Endometrium (tissue), 2 donors: ENCODE measurements at regions not wholly inside any gene's neighbourhood (a gene's known extent, or its start where the extent isn't known, plus 50 kb on each side); places are given as distances from the start of the nearest gene placed in this dataset.

ENCODE experiments used
- FAIRE-seq: peaks from 2 replicates; lab custom pipeline; 2012; peaks lifted over from hg19 to GRCh38; lab: Jason Lieb, UNC
- donor health status: control.
- donor health status: control.

DNA sequence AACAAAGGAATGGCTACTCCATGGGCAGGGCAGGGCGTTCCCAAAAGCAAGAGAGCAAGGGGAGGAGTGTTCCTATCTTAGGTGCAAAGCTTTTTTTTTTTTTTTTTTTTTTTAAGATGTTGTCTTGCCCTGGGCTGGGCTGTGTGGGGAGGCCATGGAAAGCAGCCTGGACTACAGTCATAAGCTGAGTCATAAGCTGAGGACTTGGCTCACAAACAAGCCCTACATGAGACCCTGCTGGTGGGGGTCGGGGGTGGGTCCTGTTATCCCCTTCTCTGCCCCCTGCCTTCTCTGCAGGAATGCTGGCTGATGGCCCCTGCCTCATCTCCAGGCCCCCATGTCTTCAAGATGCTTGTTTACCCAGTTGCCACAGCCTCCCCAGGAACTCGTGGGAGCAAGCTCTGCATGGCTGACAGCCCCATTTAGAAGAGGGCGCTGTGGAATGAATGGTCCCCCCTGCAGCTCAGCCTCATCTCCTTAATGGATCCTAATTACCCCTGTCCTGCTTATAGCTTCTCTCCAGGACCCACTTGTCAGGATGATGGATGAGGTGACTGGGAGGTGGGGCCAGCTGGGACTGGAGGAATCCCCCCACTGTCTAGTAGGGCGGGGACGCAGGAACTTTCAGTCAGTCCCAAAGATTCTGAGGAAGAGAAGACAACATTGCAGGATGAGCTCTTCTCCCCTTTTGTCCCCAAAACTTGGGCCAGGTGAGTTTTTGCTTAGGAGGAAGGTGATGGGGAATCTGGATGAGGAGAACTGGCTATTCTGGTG lies 340.8 kb upstream of the PODXL start:
- FAIRE-seq = no peak

- no peak for FAIRE-seq
Observed at GRCh38 chr7:131896165-131896863, 339.9 kb upstream of the PODXL start.

- no peak for FAIRE-seq
Observed at GRCh38 chr7:131895541-131896164, 339.2 kb upstream of the PODXL start.

GRCh38 chr7:131893631-131894340 lies 337.4 kb upstream of the PODXL start:
- no peak for FAIRE-seq

GRCh38 chr7:131890176-131890575 lies 333.7 kb upstream of the PODXL start:
- no peak for FAIRE-seq

DNA sequence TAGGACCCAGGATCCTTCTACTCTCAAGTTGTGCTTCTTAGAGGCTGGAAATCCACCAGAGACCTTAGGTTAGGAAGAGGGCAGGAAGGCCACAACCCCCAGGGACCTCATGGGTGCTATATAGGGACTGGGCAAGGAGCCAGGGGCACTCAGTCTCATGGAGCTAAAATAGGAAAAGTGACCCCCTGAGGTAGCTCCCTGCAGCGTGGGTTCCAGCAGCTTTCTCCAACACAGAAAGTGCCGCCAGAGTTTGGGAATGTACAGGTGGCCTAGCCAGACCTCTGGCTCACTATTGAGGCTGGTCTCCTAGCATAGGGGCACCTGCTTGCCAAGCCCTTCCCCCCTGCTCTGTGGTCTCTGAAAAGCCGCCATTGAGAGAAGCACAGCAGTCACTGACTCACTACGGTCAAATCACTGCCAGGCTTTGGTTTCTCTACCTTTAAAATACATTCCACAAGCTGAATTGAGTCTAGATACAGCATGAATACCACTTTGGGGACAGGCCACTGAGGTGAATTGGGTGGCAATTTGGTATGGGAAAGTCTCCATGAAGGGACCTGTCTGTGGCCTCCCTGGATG lies 333.2 kb upstream of the PODXL start:
- no peak for FAIRE-seq

DNA sequence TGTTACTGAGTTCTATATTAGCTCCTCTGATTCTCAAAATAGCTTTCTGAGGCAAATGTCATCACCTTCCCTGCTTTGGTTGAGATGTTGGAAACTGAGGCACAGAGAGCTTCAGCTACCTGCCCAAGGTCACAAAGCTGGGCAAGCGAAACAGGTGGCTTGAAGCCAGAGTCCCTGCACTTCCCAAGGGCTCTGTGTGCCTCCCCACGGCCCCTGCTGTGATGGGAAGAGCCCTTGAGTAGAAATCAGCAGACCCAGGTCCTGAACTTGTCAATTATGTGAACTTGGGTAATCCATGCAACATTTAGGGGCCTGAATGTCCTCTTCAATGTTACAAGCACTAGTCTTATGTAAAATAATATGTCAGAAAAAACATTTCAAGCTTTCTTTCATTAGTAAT lies 327.3 kb upstream of the PODXL start:
- no peak for FAIRE-seq

DNA sequence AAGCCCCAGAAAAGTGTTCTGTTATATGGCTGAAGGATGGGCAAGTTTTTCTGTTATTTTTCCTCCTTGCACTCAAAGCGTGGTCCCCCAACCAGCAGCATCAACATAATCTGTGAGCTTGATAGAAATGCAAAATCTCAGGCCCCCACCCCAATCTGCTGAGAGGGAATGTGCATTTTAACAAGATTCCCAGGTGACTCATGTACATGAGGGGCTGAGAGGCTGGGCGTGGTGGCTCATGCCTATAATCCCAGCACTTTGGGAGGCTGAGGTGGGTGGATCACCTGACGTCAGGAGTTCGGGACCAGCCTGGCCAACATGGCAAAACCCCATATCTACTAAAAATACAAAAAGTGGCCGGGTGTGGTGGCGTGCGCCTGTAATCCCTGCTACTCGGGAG lies 326.8 kb upstream of the PODXL start:
- FAIRE-seq = no peak

DNA sequence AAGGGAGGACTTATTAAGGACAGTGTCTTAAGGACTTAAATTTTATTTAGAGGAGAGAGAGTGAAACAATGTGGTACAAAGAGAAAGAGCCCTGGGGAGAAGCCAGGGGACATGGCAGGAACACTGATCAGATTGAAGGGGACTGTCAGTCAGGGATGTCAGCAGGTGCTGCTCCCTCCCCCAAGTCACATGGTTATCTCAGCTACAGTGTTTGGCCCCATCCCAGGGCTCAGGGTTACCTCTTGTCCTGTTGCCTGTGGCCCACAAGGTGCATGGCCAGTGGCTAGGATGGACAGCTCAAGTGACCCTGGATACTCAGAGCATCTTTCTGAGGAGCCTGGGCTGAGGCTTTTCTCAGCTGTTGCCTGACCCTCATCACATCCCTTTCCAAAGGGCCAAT lies 325.9 kb upstream of the PODXL start:
- no peak for FAIRE-seq

- FAIRE-seq = no peak
Observed at GRCh38 chr7:131880078-131880477, 323.6 kb upstream of the PODXL start.

DNA sequence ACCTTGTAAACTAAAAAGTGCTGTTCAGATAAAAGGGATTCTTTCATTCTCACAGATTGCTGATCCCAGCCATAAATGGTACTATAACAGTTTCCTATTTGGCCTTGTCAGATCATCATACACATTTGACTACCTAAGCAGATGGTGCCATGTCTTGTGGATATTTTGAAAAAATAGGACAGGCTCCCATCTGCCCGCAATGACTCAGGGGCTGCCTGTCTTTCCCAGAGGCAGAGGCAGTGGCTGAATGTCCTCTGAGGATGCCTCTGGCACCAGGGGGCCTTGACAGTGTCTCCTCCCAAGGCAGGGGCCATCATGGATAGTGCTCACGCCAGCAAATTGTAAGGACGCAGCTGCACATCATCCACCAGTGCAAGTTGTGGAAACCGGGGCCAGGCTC lies 323.0 kb upstream of the PODXL start:
- FAIRE-seq = no peak

DNA sequence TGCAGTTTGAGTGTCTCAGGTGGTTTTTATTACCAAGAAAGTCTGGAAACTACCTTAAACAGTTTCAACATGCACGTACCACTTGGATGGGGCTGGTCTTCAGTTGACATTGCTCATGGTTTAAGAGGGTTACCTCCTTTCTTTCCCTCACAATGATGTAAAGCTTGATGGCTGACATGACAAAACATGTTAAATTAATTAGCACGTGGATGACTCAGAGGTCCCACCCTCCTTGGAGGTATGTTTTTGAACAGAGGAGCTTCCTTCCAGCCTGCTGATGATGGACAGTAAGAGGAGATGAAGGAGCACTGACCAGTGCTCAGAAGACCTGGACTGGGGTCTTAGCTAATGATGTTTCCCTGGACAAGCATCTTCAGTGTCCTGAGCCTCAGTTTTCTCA lies 322.3 kb upstream of the PODXL start:
- FAIRE-seq = no peak

DNA sequence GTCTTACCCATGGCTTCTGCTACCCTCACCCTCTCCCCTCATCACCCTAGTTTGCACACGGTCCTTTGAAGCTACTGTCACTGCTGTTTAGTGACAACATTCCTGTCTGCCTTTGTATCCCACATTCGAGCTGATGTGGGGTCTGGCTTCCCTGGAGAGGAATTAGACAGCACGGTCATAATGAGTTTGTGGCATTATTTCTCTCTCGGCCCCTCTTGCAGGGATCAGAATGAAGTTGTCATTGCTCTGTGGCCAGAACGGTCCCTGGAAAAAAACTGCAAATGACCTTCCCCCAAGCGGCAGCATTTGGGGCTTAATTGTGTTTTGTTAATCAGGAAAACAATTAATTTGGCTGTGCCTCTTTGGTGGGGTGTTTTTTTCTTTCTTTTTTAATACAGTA lies 317.2 kb upstream of the PODXL start:
- no peak for FAIRE-seq

DNA sequence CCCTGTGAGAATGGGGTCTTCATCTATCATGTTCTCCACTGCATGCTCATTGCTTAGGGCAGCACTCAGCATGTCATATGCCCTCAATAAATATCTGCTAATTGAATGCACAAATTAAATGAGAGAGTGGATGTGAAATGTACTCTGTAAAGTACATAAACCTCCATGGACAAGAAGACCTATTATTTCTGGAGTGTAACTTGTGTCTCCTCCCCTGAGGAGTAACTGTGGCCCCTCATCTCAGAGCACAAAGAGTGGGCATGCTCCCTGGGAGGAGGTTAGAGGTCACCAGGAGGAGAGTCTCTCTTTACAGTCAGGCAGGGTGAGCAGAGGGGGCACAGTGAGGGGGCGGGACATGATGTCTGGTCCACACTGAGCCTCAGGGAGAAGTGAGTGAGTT lies 313.6 kb upstream of the PODXL start:
- no peak for FAIRE-seq

DNA sequence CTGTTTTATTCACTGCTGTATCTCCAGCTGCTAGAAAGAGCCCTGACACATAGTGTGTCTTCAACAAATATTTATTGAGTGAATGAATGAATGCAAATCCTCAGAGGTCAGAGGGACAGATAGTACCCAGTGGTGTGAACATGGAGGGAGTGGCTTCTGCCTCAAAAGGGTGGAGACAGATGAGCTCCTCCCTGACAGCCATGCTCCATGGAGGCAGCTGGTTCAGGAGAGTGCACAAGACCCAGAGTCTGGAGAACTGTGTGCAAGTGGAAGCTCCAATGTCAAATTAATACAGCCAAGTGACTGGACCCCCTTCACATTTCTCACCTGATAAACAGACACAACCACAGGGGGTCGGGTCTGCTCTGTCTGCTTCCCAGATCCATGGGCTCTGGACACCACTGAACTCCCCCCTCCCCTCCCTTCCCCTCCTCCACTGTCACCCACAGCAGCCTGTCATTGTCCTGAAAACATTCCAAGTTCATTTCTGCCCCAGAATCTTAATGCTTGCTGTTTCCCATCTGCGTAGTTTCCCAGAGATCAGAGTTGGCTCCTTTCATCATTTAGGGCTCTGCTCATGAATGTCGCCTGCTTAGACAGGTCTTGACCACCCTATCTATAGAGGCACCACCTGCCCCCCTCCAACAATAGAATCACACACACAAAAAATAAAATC lies 312.9 kb upstream of the PODXL start:
- no peak for FAIRE-seq

DNA sequence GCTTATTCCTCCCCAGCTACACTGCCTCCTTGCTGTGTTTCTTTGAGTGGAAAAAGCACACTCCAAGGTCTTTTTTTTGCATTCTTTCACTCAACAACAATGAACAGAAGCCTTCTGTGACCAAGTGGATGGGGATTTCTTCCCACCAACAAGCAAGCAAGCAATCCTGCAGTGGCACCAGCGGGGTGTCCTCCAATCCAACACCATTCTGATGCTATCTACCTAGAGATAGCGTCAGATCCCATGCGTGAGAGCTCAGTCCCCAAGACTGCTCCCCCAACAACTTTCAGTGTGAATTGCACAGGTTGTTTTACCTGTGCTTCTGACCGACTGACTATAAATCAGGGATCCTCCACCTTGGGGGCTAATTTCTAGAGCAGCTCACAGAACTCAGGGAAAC lies 311.0 kb upstream of the PODXL start:
- no peak for FAIRE-seq

DNA sequence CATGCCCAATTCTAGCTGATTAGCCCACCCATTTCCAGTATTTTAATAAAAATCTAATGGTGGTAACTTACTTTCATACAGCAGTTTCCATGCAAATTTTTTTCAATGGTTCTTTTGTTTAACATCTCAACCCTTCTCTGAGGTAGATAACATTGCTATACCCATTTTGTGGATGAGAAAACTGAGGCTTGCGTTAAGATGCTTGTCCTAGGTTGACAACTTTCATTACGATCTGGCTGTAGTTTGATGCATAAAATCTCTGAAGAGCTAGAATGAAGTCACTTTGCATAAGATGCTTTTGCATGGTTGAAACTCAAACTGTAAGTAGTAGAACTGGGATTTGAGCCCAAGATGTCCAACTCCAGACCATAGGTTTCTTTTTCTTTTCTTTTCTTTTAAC lies 309.5 kb upstream of the PODXL start:
- FAIRE-seq = no peak

DNA sequence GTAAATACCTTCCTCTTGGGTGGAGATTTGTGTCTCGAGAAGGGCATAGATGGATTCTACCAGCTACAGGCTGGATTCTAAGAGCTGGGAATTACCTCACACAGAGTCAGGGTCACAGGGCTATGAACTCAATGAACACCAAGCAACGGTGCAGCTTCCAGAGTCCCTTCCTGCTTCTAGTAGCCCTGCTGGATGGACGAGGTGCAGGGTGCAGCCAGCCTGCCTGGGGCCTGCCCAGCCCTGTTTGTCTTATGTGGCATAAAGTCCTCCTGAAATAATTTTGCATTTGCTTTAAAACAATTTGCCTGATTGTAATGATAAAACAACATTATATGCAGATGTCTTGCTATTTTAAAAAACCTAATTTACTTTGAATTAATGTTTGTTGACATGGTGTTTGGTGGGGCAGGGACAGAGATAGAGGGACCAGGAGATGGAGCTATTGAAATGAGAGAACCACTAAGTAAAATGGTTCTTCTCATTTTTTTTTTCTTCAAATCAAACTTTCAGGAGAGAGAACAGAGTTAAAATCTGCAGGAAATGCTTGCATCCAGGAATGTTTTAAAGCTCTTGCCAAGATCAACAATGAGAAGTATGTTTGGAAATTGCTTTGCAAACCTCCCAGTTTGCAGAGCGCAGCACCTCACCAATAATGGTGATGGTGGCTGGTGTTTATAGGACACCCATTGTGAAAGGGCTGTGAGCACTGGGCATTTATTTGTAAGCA lies 305.4 kb upstream of the PODXL start:
- no peak for FAIRE-seq

DNA sequence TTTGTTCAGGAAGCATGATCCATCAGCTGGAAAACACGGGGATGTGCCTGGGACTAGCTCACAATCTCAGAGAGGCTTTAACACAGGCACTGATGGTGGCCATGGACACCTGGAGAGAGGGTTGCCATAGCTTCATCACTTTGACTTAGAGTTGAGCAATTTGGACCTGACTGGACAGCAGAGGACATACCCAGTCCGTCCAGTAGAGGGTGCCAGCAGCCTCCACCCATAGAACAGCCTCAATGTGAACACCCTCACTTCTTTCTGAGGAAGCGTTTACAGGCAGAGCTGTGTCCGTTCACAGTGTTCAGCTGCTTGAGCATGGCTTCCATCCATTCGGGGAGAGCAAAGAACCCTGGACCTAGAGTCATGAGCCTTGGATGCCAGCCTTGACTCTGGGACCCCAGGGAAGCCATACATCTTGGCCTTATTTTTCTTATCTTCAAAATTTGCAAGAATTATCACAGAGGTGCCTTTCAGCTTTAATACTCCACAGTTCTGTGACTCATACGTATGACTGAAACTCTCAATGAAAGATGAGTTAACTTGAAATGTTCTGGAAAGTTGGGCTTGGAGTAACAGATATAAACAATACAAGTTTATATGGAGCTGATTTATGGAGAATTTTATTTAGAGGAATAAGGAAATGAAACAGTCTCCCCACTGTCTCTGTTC lies 302.9 kb upstream of the PODXL start:
- FAIRE-seq = no peak

GRCh38 chr7:131858611-131859010 lies 302.2 kb upstream of the PODXL start:
- no peak for FAIRE-seq

DNA sequence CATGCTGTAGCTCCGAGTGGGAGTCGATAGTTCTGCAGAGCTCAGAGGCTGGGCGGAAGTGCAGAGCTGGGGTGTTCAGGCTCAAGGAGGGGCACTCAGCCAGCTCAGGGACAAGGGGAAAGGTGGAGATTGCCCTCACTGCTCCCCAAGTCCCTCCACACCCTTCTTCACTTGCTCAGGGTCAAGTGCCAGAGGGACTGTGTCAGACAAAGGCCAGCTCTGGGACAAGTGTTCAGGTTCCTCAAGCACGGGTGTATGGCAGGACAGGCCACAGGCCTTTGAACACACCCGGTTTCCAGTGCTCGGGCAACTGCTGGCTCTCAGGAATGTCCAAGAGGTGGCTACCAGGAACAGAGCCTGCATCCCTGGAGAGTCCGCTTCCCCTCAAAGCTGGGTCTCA lies 293.0 kb upstream of the PODXL start:
- FAIRE-seq = no peak
